T47D (cell line): ENCODE measurements at regions not wholly inside any gene's neighbourhood (a gene's known extent, or its start where the extent isn't known, plus 50 kb on each side); places are given as distances from the start of the nearest gene placed in this dataset.
A peak's percentile ranks its signal among the peaks of the same experiment; 100 is the strongest.

Experiments
- DNase-seq, 2 experiments: peaks; one replicate each; pipeline versions ENCODE4 v3.0.0 to v3.0.0-alpha.2; 2011 to 2012; ENCODE audit warnings: low read depth in 1 of 2, low spot score in 1 of 2
- JUND ChIP-seq: IDR thresholded peaks from 2 replicates; pipeline ENCODE4 v1.6.1; 2012; ENCODE audit warnings: low read depth
- in situ Hi-C: cut with HindIII; loops from 2 replicates; pipeline ENCODE4 v1.10.0; 2016; ENCODE audit warnings: low sequenced_read_pairs, low pct_unique_long_range_greater_than_20kb

- in situ Hi-C loops, result no loop called here
- no peak for TF ChIP-seq JUND
- no peak for DNase-seq
Measured at GRCh38 chr2:207465894-207466293, 63.9 kb upstream of the CREB1 start.

DNA sequence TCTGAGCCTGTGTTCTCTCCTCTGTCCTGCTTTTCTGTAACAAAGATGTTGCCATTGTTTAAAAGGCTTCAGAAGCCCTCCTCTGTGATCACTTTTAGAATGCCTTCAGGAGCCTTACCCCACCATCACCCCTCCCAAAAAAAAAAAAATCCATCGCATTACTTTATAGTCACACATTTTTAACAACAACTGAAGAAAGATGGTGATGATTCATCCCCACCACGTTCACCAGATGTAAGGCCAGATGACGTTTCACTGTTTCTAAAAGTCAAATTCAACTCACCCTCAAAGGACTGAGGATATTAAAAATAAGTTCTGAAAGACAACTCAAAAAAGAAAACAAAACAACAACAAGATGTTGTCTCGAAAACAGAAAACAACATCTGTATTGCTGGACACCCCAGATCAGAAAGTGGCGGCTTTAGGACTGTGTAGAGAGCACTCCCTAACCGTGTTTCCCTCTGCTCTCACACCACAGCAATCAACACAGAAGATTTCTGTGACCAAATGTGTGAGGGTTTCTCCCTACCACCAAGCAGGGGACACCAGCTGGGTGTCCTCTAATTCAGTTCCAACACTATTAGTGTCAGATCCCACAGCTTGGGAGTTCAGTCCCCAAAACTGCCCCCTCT is 61.9 kb upstream of the CREB1 start:
- in situ Hi-C loops, result no loop called here
- no peak for TF ChIP-seq JUND
- no peak for DNase-seq

GRCh38 chr2:207468488-207468887 is 61.3 kb upstream of the CREB1 start:
- TF ChIP-seq JUND, result no peak
- in situ Hi-C loops, result no loop called here
- DNase-seq, result no peak

DNA sequence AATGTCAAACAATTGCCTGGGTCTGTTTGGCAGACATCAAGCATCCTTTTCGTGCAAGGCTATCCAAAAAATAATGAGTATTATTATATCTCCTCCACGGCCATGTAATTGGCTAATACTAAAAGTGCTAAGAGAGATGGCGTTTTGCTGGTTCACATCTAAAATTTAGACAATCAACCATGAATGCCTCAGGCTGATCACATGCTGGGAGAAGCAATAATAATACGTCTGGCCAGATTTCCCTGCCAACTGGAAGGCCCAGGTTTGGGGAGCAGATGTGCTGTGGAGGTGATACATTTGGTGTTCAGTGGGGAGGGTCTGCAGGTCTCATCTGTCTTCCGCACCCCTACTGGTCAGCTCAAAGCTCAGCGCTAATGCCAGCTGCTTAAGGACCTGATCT is 60.3 kb upstream of the CREB1 start:
- TF ChIP-seq JUND, result no peak
- DNase-seq, result no peak
- in situ Hi-C loops, result no loop called here

DNA sequence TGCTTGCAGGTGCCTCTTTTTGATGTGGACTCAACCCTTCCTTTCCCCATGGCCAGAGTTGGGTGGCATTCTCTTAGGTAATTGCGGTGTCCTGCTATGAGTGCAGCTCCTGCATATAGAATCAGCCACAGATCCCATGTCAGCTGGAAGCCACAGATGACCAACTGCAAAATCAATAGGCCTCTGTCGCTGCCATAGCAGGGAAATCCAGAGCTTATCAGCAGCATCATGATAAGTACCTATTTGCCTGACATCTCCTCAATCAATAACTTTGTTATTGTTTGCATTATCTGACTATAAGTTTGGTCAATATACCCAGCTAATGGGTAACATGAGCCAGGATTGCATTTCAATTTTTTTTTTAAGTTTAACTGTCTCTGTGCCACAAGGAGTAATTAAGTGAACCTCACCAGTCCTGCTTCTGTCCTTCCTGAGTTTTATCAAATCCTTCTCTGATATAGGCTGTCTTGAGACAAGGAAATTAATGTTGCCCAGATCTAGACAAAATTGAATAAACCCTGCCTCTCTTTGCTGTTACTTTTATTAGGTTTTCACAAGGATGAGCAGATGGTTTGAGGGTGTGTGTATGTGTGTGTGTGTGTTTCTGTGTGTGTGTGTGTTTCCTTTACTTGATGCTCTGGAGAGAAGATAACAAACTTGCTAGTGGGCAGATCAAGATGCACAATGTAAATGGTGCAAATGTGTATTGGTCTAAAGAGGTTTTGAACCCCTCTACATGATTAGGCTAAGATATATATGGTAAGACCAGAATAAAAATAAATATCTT is 59.6 kb upstream of the CREB1 start:
- DNase-seq, result no peak
- in situ Hi-C loops, result no loop called here
- no peak for TF ChIP-seq JUND

GRCh38 chr2:207471261-207471660 is 58.5 kb upstream of the CREB1 start:
- TF ChIP-seq JUND, result no peak
- DNase-seq, result no peak
- in situ Hi-C loops, result no loop called here

GRCh38 chr2:207472343-207473048 is 57.3 kb upstream of the CREB1 start:
- in situ Hi-C loops, result no loop called here
- no peak for DNase-seq
- no peak for TF ChIP-seq JUND

GRCh38 chr2:207473049-207473930 is 56.5 kb upstream of the CREB1 start:
- TF ChIP-seq JUND, result no peak
- in situ Hi-C loops, result no loop called here
- DNase-seq, result peak in 1 of 2 experiments; percentile 64

DNA sequence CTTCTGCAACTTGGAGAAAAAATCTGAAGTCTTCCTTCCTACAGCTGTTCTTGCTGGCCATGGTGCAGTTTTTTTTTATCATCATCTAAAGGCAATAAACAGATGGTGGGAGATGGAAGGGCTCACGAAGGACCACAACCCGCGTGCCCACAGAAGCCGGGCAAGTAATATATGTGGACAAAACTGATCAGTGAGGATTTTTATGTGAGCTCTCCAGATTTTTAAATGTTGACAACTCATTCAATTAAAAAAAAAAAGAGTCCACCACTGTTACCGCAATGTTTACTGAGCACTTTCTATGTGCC is 55.9 kb upstream of the CREB1 start:
- TF ChIP-seq JUND, result no peak
- no peak for DNase-seq
- in situ Hi-C loops, result no loop called here

DNA sequence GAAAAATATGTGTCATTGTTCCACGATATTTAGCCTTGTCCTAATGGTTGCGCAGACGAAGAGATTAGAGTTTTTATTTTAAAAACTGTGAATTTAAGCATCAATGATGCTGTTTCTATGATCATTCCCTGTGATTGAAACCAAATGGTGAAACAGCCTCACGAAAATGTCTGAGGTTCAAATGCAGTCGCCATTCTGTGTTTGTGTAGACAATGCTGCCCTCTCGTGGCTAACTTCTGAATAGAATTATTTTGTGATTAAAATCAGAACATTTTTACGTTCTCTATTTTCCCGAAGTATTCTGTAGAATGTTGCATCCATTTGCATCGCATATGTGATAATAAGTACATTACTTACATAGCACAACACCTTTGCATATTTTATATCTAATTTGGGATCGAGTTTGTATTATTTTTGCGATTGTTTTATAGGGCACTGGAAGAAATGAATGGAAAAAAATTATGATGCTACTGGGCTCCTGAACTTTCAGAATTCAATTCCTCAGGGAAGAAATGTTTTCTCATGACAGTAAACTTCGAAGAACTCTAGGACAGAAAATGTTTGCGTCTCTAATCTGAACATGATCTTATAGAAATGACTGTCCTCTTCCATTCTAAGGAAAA is 54.8 kb upstream of the CREB1 start:
- DNase-seq, result peak in 1 of 2 experiments; percentile 54
- no peak for TF ChIP-seq JUND
- in situ Hi-C loops, result no loop called here

- TF ChIP-seq JUND, result no peak
- DNase-seq, result no peak
- in situ Hi-C loops, result no loop called here
Measured at GRCh38 chr2:207475546-207475945, 54.2 kb upstream of the CREB1 start.

- DNase-seq, result no peak
- TF ChIP-seq JUND, result no peak
- in situ Hi-C loops, result no loop called here
Measured at GRCh38 chr2:207477896-207478295, 51.9 kb upstream of the CREB1 start.
